MCF 10A (cell line): ENCODE measurements at regions not wholly inside any gene's neighbourhood (a gene's known extent, or its start where the extent isn't known, plus 50 kb on each side); places are given as distances from the start of the nearest gene placed in this dataset.

Source experiments
- BruUV-seq: library from RNA; stranded (reverse); fragments of 400-500 nt; replicated peaks from 2 replicates; lab custom pipeline; 2021; lab: Mats Ljungman, UMichigan
- CTCF ChIA-PET: fragments of 300-600 bp; sonication (Branson Sonifier 250); formaldehyde crosslinking; extraction: SDS; loops from one replicate; lab custom pipeline; 2021; ENCODE audit warnings: antibody characterized with exemption, inconsistent platforms; lab: Yijun Ruan, JAX
- POLR2A ChIA-PET: fragments of 300-600, 350-650 bp; sonication (Branson Sonifier 250); formaldehyde crosslinking; extraction: SDS; loops from one replicate; lab custom pipeline; 2020; ENCODE audit warnings: antibody characterized with exemption, inconsistent platforms; lab: Yijun Ruan, JAX
- DNase-seq: peaks from one replicate; pipeline ENCODE4 v3.0.0-alpha.2; 2018; ENCODE audit not compliant: unreplicated experiment
- H3K27ac Mint-ChIP-seq: one replicate; pipeline ENCODE4 v1.8.0; 2022; ENCODE audit warnings: mild to moderate bottlenecking, low read depth, mixed read lengths; ENCODE audit not compliant: unreplicated experiment
- H3K27me3 Mint-ChIP-seq: one replicate; pipeline ENCODE4 v1.8.0; 2022; ENCODE audit warnings: mixed read lengths; ENCODE audit not compliant: insufficient read depth, unreplicated experiment
- H3K36me3 Mint-ChIP-seq: one replicate; pipeline ENCODE4 v1.8.0; 2022; ENCODE audit warnings: mild to moderate bottlenecking, moderate library complexity, mixed read lengths; ENCODE audit not compliant: insufficient read depth, unreplicated experiment
- H3K4me1 Mint-ChIP-seq: one replicate; pipeline ENCODE4 v1.8.0; 2022; ENCODE audit warnings: mixed read lengths; ENCODE audit not compliant: insufficient read depth, unreplicated experiment
- H3K4me3 Mint-ChIP-seq: one replicate; pipeline ENCODE4 v1.8.0; 2022; ENCODE audit warnings: mild to moderate bottlenecking, moderate library complexity, mixed read lengths; ENCODE audit not compliant: unreplicated experiment
- H3K9me3 Mint-ChIP-seq: one replicate; pipeline ENCODE4 v1.8.0; 2022; ENCODE audit warnings: mixed read lengths; ENCODE audit not compliant: unreplicated experiment
- CTCF ChIP-seq: fragments of 200-600 bp; IDR thresholded peaks from one replicate; pipeline ENCODE4 v1.8.0; 2022; ENCODE audit warnings: antibody characterized with exemption, mild to moderate bottlenecking; ENCODE audit not compliant: unreplicated experiment
- intact Hi-C: fragments of 100-400 bp; cut with micrococcal nuclease; formaldehyde crosslinking; loops from 2 replicates; pipeline ENCODE4 v1.14.1; 2022

GRCh38 chr22:48531108-48531507 is 1296.6 kb downstream of the BRD1 start:
- POLR2A ChIA-PET = no interaction called here
- no TSS peak for BruUV-seq
- H3K27ac Mint-ChIP-seq = no peak overlapping the region
- H3K27me3 Mint-ChIP-seq = no peaks in the 10 kb centered on the region
- H3K4me3 Mint-ChIP-seq = no peak overlapping the region
- no peaks in the 10 kb centered on the region for H3K36me3 Mint-ChIP-seq
- no peaks in the 10 kb centered on the region for H3K4me1 Mint-ChIP-seq
- TF ChIP-seq CTCF = no peak
- peaks cover 24% of the 10 kb centered on the region for H3K9me3 Mint-ChIP-seq
- intact Hi-C loops = no loop called here
- DNase-seq = no peak
- CTCF ChIA-PET = no interaction called here

GRCh38 chr22:48530666-48531065 is 1297.0 kb downstream of the BRD1 start:
- no TSS peak for BruUV-seq
- Mint-ChIP-seq H3K36me3 (no peaks in the 10 kb centered on the region), H3K27me3 (no peaks in the 10 kb centered on the region), H3K27ac (no peak overlapping the region), H3K4me1 (no peaks in the 10 kb centered on the region), H3K4me3 (no peak overlapping the region), H3K9me3 (peaks cover 28% of the 10 kb centered on the region)
- ChIA-PET POLR2A (no interaction called here), CTCF (no interaction called here)
- intact Hi-C loops = no loop called here
- DNase-seq = no peak
- no peak for TF ChIP-seq CTCF

- Mint-ChIP-seq H3K4me1 (no peaks in the 10 kb centered on the region), H3K27ac (no peak overlapping the region), H3K36me3 (no peaks in the 10 kb centered on the region), H3K27me3 (no peaks in the 10 kb centered on the region), H3K4me3 (no peak overlapping the region), H3K9me3 (peaks cover 22% of the 10 kb centered on the region)
- ChIA-PET CTCF (no interaction called here), POLR2A (no interaction called here)
- DNase-seq = no peak
- intact Hi-C loops = no loop called here
- TF ChIP-seq CTCF = no peak
- no TSS peak for BruUV-seq
Measured at GRCh38 chr22:48528221-48528915, 1299.3 kb downstream of the BRD1 start.

- Mint-ChIP-seq H3K4me3 (no peak overlapping the region), H3K9me3 (peaks cover 26% of the 10 kb centered on the region), H3K36me3 (no peaks in the 10 kb centered on the region), H3K4me1 (no peaks in the 10 kb centered on the region), H3K27me3 (no peaks in the 10 kb centered on the region), H3K27ac (no peak overlapping the region)
- POLR2A ChIA-PET = no interaction called here
- intact Hi-C loops = no loop called here
- CTCF ChIA-PET = no interaction called here
- no peak for TF ChIP-seq CTCF
- BruUV-seq = no TSS peak
- DNase-seq = no peak
Measured at GRCh38 chr22:48523761-48524160, 1303.9 kb downstream of the BRD1 start.
